ENCODE measurements at regions not wholly inside any gene's neighbourhood (a gene's known extent, or its start where the extent isn't known, plus 50 kb on each side); places are given as distances from the start of the nearest gene placed in this dataset.
A peak's percentile ranks its signal among the peaks of the same experiment; 100 is the strongest.

DNA sequence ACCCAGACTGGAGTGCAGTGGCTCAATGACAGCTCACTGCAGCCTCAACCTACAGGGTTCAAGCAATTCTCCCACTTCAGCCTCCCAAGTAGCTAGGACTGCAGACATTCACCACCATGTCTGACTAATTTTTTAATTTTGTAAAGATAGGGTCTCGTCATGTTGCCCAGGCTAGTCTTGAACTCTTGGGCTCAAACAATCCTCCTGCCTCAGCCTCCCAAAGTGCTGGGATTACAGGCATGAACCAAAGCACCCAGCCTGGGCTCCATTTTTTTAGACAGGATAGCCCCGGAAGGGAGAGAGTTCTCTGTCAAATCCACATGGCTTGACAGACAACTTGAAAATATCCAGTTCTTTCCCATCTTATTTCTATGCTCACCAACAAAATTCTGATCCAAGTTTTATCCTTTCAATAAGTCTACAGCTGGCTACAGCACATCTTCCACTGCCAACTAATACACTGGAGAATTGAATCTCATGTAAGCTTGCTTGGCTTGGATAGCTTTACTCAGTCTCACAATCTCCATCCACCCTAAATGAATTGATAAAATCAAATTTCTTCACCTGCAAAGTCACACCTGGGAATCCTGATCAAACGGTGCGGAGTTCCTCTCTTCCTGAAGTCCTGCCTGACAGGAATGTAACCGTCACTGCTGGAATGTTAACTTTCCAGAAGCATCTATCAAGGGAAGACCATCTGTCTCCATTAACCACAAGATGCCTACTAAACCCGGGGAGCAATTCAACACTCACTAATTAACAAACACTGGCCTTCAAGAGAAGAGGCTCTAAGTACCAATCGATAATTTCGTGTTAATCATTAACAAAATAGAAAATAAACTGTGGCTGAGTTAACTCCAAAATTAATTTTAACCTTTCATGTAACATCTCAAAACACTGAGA lies 239.7 kb upstream of the MKLN1 start:
- DNase-seq (ENCODE audit: low spot score): no peak

DNA sequence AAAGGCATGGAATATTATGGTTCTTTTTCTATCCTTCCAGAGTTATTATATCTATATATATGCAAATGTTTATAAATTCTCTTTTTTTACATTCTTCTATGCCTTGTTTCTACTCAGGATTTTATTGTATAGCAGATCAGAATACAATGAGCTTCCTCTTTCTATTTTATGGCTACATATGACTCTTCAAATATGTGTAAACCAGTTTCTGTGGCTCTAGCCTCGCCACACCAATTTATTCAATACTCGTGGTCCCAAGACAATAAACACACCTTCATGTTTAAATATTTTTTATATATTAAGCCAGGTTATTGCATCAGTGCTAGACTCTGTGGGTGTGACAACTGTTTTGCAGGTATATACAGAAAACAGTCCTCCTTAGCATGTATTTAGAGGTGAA lies 237.5 kb upstream of the MKLN1 start:
- DNase-seq (ENCODE audit: low spot score): no peak

DNA sequence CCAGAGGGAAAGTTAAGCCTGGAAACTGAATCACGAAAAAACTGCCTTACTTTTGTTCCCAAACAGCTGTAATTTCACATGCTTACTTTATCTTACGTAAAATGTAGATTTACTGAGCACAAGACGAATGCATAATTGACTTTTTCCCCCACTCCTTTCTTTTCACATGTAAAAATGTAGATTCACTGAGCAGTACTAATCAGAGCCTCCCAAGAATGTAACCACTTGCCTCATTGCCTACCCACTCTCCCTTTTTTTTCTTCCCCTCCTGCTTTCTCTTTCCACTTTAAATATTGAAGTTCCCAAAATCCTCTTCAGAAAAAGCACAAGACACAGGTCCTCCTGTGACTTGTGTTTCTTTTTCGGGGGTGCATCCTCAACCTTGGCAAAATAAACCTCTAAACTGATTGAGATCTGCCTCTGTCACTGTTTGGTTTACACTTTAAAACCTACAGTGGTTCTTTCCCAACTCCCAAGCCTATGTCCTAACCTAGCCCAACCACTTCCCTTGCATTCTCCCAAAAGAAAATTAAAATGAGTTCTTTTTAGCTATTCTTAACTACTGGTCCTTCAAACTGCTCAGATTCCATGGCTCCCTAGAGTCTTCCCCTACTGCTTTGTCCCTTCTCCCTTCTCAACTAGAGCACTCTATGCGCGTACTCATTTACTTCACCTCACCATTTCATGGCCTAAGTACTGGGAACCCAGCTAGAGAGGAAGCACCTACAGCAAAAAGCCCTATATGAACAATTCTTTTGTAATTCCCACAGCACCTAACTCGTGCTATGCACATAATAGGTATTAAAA lies 236.6 kb upstream of the MKLN1 start:
- no peak for DNase-seq (ENCODE audit: low spot score)

DNA sequence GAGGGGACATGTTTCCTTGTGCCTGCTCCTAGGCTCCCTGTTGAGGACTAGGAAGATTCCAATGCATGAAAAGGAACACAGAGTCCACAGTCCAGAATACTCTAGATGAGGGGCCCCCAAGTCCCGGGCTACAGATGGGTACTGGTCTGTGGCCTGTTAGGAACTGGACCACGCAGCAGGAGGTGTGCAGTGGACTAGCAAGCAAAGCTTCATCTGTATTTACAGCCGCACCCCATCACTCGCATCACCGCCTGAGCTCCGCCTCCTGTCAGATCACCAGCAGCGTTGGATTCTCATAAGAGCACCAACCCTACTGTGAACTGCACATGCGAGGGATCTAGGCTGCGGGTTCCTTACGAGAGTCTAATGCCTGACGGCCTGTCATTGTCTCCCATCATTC lies 233.0 kb upstream of the MKLN1 start:
- no peak for DNase-seq (ENCODE audit: low spot score)

DNA sequence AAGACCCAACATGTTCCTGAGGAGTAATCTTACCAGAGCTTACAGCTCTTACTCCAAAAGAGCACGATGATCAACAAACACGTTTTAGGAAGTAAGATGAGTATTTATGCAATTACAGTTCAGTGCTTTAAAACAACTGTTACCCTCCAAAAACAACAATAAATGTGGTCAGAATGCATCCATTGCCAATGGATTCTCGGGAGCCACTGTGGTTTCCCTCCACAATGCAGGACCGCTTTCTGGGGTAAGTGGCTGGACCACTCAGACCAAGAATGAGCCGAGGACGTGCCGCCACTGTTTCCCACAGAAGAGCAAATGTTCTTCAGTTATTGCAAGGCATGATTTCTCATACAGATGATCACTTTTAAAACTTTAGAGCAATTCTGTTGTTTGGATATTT lies 232.3 kb upstream of the MKLN1 start:
- no peak for DNase-seq (ENCODE audit: low spot score)

DNA sequence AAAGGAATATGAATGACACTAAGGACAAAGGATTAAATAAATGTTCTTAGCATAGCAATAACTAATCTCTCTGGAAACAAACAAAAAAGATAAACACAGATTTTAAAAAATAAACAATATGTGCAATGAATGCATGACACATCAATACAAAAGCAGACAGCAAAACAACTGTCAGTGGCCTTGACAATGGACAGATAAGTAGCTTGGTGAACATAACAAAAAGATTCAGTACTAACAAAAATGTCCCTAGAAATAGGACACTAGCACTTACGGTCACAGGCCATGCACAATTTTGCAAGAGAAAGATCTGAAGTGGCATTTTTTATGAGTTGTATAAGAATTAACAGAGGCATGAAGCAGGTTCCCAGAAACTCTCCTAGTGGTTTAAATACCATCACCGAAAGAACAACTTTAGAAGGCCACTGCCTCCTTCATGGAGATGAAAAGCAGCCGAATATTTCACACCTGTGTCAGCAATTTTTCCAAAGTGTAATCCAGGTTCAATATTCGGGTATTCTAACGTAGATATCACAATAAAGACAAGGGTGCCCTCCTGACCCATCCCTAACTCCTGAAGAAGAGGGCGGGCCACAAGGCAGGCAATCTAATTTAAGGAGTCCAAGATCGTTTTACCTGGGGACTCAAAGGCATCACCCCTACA lies 231.3 kb upstream of the MKLN1 start:
- DNase-seq (ENCODE audit: low spot score): no peak

DNA sequence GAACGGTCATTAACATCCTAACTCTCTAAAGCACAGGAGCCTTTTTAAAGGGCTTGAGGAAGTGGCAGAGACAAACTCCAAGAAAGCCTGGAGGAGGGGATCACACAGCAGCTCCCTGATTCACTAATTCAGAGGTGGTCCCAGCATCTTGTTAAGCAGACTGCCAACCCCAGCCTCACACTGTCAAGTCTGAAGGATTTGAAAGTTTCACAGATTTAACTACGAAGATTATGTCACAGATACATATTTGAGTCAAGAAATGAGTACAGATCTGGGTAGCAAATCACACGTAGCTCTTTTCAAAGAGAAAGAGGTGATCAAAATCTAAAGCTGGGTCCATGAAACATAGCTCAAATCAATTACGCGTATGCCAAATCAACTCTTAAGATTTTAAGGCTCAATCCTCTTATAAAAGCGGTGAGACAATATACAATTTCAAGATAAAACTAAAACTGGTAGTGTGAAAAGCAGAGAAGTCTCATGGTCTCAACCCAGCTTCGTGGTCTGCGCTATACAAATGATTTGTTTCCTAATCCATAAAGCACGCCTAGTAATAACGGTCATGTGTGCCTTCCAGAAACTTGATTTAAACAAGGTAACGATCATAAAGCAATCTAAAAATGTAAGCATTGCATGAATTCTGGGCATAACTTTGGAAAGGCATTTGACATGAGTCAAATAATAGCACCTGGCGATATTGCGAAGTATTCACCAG lies 229.9 kb upstream of the MKLN1 start:
- no peak for DNase-seq (ENCODE audit: low spot score)

DNA sequence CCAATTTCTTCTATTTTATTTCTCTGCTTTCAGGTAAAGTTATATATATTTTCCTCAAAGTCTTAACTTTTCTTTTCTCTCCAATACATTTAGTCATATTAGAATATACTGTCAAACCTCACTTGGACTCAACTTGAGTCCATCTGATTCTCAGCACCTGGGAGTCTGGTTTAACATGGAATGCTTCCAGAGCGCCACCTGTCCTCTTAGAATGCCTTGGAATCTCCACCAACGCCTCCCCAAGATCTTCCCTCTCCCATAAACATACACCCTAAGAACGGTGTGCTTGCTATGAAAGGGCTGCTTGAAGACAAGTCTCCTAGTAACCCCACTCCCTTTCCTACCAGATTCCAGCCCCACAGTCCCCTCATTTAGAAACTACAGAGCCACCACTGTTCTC lies 229.1 kb upstream of the MKLN1 start:
- DNase-seq (ENCODE audit: low spot score): no peak

DNA sequence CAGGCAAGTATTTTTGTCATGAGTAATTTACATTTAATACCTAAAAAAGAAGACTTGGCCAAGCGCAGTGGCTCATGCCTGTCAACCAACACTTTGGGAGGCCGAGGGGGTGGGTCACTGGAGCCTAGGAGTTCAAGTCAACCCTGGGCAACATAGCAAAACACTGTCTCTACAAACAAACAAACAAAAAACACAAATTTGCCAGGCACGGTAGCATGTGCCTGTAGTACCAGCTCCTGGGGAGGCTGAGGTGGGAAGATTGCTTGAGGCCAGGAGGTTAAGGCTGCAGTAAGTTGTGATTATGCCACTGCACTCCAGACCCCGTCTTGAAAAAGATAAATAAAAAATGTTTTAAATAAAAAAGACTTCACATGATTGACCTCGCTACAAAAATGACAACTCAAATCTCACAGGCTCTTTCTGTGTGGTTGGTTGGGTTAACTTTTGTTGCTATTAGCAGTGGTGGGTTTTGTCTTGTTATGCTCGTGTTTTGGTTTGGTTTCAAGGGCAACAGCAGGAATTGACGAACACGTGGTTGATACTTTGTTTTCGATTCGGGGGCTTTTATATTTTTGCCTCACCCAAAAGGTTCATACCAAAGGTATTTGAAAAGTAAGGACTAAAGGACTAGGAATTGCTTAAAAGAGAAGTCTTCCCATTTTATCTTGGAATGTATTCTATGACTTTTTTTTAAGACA lies 227.2 kb upstream of the MKLN1 start:
- DNase-seq (ENCODE audit: low spot score): peak; percentile 79

DNA sequence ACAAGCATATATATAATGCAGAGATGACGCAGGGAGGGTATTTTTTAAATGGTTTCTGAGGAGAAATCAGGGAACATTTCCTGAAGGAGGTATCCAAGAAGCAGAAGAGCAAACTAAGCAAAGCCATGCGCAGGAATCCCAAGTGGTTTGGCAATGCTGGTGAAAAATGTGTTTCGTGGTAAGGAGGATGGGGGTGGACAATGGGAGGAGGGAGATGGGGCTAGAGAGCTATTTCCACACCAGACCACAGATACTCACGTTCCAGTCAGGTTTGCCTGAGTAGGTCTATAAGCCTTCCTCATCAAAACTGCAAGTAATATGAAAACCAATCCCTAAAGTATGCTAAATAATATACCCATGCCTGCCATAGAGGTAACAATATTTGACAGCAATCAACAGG lies 223.7 kb upstream of the MKLN1 start:
- DNase-seq (ENCODE audit: low spot score): no peak

DNA sequence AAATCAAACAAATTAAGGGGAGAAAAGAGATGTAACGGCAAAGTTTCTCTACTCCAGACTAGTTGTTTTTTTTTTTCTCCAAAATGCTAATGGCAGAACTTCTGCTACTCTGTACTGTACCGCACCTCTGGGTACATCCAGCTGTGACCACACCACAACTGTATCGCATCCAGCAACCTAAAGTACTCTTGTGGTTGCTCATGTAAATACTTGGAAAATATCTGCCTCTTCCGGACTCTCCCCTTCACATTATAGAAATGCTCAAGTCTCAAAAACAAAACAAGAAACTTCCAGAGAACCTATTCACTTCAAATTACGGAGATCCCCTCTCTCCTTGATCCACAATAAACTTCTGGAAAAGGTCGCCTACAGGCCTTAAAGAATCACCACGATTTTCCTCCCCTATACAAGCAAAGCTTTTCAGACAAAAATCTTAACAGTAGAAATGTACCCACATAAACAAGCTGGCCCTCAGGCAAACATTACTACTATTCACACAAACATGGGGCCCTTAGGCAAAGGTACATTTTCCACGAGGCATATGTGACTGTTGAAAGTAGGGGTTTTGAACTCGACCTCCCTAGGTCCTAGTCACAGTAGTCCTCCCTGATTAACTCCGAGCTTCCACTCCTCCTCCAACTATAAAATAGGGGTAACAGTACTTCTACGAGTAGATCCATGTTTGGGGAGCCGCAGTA lies 222.9 kb upstream of the MKLN1 start:
- no peak for DNase-seq (ENCODE audit: low spot score)

DNA sequence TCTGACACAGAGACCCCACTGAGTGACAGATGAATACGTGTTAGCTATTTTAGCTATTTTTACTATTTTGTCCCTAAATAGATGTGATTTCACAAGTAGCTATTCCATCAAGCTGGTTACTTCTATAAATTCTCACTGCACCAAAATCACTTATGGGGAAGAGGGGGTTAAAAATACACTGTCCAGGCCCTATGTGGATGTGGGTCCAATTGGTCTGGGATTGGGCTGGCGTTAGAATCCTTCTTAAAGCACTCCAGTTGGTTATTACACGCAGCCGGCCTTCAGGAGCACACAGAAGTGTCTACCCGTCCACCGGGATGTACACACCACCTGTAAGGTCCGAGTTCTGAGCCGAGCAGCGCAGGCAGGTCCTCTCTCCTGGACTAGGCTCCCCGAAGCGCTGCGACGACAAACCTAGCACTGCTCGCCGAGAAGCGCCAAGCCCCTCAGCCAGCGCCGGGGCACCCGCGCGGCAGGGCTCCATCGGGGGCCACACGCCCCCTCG lies 222.3 kb upstream of the MKLN1 start:
- no peak for DNase-seq (ENCODE audit: low spot score)

DNA sequence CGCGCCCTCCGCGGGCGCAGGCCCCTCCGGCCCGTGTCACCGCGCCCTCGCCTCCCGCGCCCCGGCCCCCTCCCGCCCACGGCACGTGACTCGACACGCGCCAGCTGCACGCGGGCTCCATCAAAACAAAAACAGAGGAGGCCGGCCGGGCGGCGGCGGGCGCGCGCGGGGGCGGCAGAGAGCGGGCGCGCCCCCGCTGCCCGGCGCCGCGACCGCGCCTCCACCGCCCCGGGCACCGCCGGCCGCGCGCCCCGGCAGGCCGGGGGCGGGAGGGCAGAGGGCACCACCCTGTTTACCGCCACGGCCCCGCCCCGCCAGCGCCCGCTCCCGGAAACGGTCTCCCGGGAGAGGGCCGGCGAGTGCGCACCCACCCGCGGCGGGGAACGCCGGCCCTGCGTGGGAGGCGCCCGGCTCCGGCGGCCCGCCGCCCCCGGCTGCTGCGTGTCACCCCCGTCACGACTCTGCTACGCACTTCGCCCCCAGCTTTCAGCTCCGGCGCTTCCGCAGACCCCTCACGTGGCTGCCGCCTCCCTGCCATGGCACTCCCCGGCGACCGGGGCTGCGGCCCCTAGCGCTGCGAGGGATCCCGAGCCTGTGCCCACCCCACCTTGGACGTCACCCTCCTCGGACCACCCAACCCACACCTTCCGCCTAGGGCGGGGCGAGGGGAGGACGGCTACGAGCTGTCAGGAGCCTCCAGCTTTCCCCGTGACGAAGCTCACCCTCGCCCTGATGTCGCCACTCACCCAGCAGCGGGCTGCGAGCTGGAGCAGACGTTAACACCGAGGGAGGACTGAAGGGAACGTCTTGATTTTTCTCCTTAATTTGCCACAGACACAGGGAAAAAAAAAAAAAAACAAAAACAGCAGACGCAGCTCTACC lies 221.6 kb upstream of the MKLN1 start:
- DNase-seq (ENCODE audit: low spot score): peak; percentile 83

DNA sequence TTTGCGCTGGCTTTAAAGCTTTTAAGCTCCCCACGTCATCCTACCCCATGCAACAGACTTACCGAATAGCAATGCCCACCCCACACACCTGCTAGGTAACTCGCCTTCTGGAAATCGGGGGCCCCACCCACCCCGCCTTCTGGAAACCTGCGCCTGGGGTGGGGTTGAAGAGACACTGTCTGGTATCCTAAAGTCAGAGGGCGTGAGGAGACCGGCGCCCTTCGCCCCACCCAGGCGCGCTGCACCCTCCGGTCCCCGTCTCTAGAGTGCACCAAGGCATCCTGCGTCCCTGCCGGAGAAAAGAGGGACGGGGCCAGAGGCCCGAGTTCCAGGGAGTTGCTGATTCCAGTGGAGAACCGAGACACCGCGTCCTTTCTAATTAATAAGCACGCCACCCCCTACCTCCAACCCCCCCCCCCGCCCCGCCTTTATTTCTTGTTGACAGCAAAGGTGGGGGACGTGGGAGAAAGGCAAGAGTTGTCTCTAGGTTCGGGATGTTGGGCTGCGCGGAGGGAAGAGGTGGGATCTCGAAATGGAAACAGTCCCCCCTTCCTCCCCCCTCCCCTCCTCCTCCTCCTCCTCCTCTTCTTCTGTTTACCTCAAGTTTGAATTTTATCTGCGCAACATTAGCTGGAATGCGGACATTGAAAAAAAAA lies 220.9 kb upstream of the MKLN1 start:
- DNase-seq (ENCODE audit: low spot score): peak; percentile 64

DNA sequence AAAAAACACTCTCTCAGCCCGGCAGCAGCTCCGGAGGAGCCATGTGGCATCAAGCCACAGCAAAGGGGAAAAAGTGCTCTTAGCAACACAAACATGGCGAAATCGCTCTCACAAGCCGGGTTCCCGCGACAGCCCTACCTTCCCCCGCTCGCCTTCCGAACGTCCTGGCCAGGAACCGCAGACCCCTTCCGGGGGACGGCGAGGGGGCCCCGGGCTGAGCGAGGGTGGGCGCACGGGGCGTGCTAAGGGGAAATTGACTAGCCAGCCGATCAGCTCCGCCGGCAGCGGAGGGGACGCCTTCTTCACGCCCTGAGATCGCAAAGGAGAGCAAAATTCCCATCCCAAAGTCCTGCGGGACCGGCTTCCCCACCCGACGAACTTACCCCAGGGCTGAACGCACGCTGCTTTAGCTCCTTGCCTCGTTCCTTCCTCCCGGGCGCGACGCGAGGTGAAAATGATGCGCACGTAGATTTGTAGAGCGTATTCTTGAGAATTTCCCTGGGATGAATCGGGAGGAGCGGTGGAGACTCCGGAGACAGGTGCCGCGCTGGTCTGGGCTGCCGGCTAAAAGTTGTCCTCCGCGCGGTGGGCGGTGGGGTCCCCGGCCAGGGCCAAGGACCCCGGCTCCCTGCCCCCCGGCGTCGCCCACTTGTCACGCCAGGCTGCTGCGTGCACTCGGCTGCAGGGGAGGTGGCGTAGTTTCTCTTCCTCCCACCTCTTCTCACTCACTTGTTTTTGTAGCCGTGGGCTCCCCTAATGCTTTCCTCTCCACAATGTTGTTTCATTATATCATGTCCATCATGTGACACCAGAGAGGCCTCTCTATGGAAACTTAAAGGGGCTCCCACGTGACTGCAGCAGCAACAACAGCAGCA lies 220.1 kb upstream of the MKLN1 start:
- peak; percentile 86 for DNase-seq (ENCODE audit: low spot score)

DNA sequence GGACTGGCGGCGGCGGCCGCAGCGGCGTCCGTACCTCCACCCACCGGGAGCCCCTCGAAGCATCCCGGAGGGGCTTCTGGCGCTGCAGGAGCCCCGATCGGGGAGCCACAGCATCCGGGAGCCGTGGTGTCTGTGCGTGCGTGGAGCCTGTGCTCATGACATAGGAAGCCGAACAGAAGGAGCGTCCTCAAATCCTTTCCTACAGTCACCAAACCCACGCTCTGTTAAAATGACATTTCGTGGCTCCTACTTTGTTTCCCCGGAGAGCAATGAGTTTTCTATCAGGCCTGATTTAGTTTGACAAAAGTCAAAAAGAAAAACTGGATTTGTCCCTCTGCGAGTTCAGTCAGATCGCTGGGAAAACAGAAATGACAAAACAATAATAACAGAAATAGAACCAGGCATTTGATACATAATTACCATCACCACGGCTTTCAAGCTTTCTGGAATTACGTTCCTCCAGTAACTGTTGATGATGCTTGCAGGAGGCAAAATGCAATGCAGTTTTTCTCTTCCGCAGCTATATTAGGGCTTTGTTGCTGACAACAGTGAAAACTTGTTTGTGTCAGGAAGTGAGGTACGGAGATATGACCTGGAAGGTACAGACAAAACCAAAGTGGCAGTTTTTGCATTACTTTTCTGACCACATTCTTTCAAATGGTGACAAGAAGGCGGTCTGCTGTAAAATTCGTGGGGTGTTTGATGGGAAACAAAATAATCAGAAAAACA lies 219.3 kb upstream of the MKLN1 start:
- peak; percentile 81 for DNase-seq (ENCODE audit: low spot score)

DNA sequence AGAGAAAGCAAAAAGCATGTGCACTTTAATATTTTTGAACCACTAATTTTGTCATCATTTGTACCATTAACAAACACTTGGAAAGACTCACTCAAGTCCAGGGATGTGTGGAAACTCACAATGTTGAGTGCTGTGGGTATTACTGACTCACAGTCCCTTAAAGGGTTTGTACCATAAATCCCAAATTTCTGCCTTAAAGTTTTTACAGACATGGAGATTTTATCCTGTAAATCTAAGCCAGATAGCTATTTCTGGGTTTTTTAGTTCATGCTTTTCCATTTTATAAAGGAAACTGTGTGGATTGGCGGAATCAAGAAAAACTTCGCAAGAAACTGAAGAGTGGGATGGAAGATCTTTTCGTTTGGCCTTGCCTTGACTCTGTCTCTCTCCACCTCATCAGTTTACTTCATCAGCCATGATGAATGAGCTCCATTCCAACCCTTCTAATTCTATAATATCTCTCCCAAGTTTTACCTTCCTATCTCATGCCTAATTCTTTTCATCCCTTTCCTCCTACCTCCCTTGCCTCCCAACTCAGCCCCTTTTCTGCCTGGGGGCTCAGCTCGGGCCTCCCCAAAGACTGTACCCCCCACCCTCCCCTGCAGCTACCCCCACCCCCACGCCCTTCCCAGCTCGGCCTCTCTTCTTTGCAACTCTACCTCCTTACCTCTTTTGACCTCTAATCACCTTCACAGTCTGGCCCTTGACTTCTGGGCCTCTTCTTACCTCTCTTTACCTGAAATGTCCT lies 218.5 kb upstream of the MKLN1 start:
- DNase-seq (ENCODE audit: low spot score): no peak

All from CD4-positive, alpha-beta T cell treated with Interleukin-2 at 100 ng/mL for 4 hours (primary cell).